AG04450 (cell line): ENCODE measurements at regions not wholly inside any gene's neighbourhood (a gene's known extent, or its start where the extent isn't known, plus 50 kb on each side); places are given as distances from the start of the nearest gene placed in this dataset.
"Not testable (repeated sequence)": the region's sequence is repeated elsewhere in the genome, so short reads cannot be mapped to it uniquely, and the experiment has no call there.

ENCODE experiments used
- CTCF ChIA-PET: fragments of 300-600, 350-600 bp; formaldehyde crosslinking; extraction: SDS; loops from one replicate; lab custom pipeline; 2022; ENCODE audit warnings: antibody characterized with exemption, inconsistent platforms; lab: Charles Lee
- POLR2A ChIA-PET: fragments of 350-600 bp; formaldehyde crosslinking; extraction: SDS; loops from one replicate; lab custom pipeline; 2021; ENCODE audit warnings: antibody characterized with exemption, inconsistent platforms; lab: Yijun Ruan, JAX
- DNase-seq: peaks from one replicate; pipeline ENCODE4 v3.0.0-alpha.2; 2011; ENCODE audit warnings: low read depth, low spot score
- H3K27ac ChIP-seq: one replicate; pipeline ENCODE4 v1.5.1; 2012; ENCODE audit warnings: low read depth, low read length, control low read depth
- H3K27me3 ChIP-seq: one replicate; pipeline ENCODE4 v1.6.0; 2012; ENCODE audit warnings: low read length; ENCODE audit not compliant: control insufficient read depth, insufficient read depth
- H3K4me3 ChIP-seq: 2 replicates; pipeline ENCODE4 v1.5.1; 2011; ENCODE audit warnings: mild to moderate bottlenecking, low read depth, low read length, control low read depth
- H3K9me3 ChIP-seq: 2 replicates; pipeline ENCODE4 v1.5.1; 2012; ENCODE audit warnings: low read length; ENCODE audit not compliant: control insufficient read depth, insufficient read depth
- TF ChIP-seq, protein P1 (sequence below): IDR thresholded peaks from 2 replicates; pipeline ENCODE4 v1.5.1; 2011; ENCODE audit warnings: low read depth, low read length, control low read depth, inconsistent platforms

DNA sequence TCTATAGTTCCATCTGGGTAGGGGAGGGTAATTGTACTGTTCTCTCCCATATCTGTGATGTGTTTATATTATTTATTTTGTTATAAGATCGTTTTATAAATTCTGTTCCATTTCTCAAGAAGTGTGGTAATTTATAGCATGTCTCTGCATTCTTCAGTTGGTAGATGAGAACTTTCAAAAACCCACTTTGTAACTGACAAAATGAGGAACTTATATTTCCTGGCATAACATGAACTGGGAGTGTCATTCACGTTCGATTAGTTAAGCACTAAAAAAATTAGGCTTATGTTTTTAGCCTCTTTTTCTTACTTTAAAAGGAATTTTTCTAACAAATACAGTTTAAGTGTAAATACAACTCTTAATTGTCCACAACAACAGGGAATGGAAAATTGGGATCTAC, 230.8 kb downstream of the CGGBP1 start:
- Histone ChIP-seq H3K4me3 (no peak overlapping the region), H3K27me3 (no peaks in the 10 kb centered on the region), H3K9me3 (peaks cover 5% of the 10 kb centered on the region; the same call in 1 of the 2 replicates), H3K27ac (no peak overlapping the region)
- CTCF ChIA-PET, result no interaction called here
- POLR2A ChIA-PET, result no interaction called here
- DNase-seq, result no peak
- TF ChIP-seq, protein P1, sequence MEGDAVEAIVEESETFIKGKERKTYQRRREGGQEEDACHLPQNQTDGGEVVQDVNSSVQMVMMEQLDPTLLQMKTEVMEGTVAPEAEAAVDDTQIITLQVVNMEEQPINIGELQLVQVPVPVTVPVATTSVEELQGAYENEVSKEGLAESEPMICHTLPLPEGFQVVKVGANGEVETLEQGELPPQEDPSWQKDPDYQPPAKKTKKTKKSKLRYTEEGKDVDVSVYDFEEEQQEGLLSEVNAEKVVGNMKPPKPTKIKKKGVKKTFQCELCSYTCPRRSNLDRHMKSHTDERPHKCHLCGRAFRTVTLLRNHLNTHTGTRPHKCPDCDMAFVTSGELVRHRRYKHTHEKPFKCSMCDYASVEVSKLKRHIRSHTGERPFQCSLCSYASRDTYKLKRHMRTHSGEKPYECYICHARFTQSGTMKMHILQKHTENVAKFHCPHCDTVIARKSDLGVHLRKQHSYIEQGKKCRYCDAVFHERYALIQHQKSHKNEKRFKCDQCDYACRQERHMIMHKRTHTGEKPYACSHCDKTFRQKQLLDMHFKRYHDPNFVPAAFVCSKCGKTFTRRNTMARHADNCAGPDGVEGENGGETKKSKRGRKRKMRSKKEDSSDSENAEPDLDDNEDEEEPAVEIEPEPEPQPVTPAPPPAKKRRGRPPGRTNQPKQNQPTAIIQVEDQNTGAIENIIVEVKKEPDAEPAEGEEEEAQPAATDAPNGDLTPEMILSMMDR, result no peak

DNA sequence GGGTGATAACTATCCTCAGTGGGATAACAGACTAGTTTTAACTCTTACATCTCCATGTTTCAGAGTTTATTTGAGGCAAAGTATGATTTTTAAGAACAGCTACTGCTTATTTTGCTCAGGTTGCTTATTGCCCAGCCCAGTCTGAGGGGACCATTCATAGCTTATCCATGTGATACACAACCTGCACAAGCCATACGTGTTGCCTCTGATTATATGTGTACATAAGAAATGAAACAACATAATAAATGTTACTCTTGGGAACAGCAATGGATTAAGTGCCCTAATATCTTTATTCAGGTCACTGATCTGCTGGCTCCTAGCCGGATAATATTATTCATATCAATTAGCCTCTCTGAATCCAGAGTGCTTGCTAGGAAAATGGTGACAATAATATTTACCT, 236.2 kb downstream of the CGGBP1 start:
- Histone ChIP-seq H3K27ac (no peak overlapping the region), H3K27me3 (no peaks in the 10 kb centered on the region), H3K9me3 (peaks cover 7% of the 10 kb centered on the region; the same call in 1 of the 2 replicates), H3K4me3 (no peak overlapping the region)
- DNase-seq, result no peak
- ChIA-PET CTCF (no interaction called here), POLR2A (no interaction called here)
- TF ChIP-seq, protein P1, result no peak

DNA sequence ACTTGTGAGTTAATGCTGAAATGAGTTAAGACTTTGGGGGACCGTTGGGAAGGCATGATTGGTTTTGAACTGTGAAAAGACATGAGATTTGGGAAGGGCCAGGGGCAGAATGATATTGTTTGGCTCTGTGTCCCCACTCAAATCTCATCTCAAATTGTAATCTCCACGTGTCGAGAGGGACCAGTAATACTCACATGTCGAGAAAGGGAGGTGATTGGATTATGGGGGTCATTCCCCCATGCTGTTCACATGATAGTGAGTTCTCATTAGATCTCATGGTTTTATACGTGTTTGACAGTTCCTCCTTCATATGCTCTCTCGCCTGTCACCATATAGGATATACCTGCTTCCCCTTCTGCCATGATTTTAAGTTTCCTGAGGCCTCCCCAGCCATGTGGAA, 245.3 kb downstream of the CGGBP1 start:
- H3K27me3 ChIP-seq, CTCF ChIA-PET, H3K4me3 ChIP-seq, H3K9me3 ChIP-seq, DNase-seq, H3K27ac ChIP-seq: not testable (repeated sequence)
- POLR2A ChIA-PET, result interaction anchor here (0.6 kb wide), 1 partner anchor 88 kb away, joined by 3 read pairs; no protein-coding TSS in a partner anchor

DNA sequence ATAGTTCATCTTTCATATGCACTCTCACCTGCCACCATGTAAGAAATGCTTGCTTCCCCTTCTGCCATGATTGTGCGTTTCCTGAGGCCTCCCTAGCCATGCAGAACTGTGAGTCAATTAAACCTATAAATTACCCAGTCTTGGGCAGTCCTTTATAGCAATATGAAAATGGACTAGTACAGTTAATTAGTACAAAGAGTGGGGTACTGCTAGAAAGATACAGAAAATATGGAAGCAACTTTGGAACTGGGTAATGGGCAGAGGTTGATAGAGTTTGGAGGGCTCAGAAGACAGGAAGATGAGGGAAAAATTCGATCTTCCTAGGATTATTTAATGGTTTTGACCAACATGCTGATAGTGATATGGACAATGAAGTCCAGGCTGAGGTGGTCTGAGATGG, 246.9 kb downstream of the CGGBP1 start:
- TF ChIP-seq, protein P1, result no peak
- no peak for DNase-seq
- ChIA-PET CTCF (no interaction called here), POLR2A (no interaction called here)
- no peak overlapping the region for H3K4me3 ChIP-seq
- no peaks in the 10 kb centered on the region; the same call in 1 of the 2 replicates for H3K9me3 ChIP-seq
- no peak overlapping the region for H3K27ac ChIP-seq
- no peaks in the 10 kb centered on the region for H3K27me3 ChIP-seq

DNA sequence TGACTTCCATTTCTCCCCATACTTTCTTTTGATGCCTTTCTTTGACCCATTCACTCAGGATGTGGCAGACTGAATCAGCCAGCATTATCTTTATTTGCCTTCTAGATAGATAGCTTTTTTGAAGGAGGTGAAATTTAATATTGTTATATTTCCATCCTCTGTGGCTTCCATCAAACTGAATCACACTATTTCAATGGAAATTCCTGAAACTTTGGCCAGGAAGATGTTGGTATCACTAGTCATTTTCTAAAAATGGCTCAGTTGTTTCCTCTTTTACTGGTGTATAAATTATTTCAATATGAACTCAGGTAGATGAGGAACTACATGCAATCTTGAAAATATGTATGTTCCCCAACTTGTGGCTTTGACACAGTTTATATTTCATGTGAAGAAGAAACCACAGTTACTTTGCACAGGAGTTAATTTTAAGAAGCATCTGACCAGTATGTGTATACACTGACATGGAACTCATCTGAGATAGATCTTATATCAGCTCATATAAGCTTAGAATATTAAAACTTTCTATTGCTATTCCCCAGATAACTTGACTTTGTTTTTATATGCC, 248.3 kb downstream of the CGGBP1 start:
- Histone ChIP-seq H3K27ac (no peak overlapping the region), H3K4me3 (no peak overlapping the region), H3K9me3 (no peaks in the 10 kb centered on the region; the same call in 1 of the 2 replicates), H3K27me3 (no peaks in the 10 kb centered on the region)
- DNase-seq, result no peak
- ChIA-PET POLR2A (no interaction called here), CTCF (no interaction called here)
- TF ChIP-seq, protein P1, result no peak
